ENCODE measurements at regions not wholly inside any gene's neighbourhood (a gene's known extent, or its start where the extent isn't known, plus 50 kb on each side); places are given as distances from the start of the nearest gene placed in this dataset.

DNA sequence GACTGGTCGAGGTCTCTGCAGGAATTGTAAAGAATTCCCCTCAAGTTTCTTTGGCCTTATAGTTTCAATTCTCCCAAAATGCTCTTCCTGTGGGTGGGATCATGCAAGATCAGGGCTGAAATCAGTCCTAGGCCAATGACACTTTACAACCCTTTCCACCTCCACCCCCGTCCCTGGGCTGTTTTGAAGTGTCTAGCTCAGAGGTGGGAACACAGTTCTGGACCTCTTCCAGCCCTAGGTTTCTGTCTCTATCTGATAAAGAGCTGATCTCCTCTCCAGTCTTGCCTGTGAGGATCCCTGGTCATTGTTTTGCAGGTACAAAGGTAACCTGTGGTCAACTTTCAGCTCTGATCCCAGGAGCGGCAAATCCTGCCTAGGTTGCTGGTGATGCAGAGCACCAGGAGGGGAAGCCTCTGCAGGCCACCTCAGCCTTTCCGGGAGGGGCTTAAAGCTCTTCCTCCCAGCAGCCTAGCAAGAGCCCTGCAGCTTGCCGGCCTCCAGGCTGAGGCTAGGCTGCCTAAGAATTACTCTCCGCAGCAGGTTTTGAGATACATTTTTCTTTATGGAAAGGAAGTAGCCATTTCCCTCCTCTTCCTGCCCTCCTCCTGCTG is 69.8 kb upstream of the WIPF1 start:
- no peak for DNase-seq

- no peak for DNase-seq
These were observed 69.2 kb upstream of the WIPF1 start for GRCh38 chr2:174666845-174667244.

- no peak for DNase-seq
These were observed 68.7 kb upstream of the WIPF1 start for GRCh38 chr2:174666312-174666711.

- no peak for DNase-seq
These were observed 66.6 kb upstream of the WIPF1 start for GRCh38 chr2:174664084-174664759.

GRCh38 chr2:174663550-174663949 is 65.9 kb upstream of the WIPF1 start:
- no peak for DNase-seq

DNA sequence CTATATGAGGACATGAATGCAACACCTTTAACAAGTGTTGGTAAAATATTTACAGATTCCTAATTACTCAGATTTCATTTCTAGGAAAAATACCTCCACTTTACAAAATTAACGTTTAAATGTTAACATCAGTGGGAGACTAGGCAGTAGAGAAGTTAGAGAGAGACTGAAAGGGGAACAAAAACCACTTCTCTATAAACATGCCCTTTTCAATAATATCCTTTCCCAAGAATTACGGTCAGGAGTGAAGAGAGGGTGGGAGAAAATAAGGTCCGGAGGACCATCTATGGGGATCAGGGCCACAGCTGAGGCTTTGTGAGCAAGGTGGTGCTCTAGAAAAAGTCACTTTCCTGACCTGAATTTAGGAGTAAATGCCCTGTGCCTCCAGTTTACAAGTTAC is 65.3 kb upstream of the WIPF1 start:
- DNase-seq, result no peak

DNA sequence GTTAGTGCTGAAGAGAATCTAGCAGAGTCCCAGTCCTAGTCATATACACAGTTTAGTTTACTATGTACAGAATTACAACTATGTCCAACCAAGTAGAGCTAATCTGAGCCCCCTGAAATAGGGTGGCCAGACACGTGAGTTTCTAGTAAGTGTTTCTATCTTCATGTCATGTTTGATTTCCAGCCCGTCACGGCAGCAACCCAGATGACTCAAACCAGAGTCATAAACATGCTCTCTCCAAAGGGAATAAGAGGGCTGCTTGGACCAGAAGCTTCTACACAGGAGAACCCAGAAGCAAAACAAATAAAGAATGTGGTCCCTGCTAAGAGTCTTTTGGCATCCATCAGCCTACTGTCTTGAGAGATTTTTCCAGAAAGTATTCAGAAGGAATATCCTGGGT is 64.9 kb upstream of the WIPF1 start:
- no peak for DNase-seq

GRCh38 chr2:174660984-174661675 is 63.5 kb upstream of the WIPF1 start:
- no peak for DNase-seq

- DNase-seq, result no peak
These were observed 61.7 kb upstream of the WIPF1 start for GRCh38 chr2:174659069-174659900.

GRCh38 chr2:174656676-174657176 is 59.1 kb upstream of the WIPF1 start:
- DNase-seq, result no peak

GRCh38 chr2:174656035-174656434 is 58.4 kb upstream of the WIPF1 start:
- no peak for DNase-seq

DNA sequence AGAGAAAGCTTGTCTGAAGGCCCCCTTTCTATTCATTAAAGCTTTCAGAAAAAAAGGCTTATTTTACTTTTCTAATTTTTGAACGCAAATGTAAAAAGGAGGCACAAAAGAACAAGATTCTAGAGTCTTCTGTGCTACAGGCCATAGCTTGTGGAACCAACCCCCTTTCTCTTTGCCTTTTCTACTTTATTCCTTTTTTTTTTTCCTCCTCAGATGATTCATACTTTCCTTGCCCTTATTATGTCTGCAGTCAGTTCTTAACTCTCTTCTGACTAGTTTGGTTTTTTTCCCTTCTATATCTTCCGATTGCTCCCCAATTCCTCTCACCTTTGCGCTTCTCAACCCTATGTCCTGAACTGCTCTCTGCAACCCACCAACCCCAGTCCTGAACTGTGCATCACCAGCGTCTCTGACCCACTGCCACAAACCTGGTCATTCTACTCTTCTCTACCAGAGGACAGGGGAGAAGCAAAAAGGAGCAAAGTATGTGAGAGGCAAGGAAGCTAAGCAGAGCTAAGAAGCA is 56.9 kb upstream of the WIPF1 start:
- DNase-seq, result no peak

DNA sequence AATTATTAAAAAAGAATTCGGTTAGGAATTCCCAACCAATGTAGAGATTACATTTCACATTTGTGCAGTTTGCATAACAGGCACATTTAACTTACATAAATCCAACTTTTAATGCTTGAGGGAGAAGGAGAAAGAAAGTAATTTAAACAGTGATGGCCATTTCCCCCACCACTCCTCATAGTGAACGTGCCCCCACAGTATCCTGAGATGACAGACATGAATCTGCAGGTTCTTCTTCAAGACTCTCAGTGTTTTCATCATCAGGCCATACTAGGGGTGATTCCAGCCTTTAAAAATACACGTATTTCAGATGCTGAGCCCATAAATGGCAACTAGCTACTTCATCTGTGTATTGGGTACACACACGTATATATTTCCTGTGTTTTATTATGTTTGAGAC is 51.3 kb upstream of the WIPF1 start:
- DNase-seq, result no peak

Data from T-helper 9 cell (primary cell).